SK-N-SH treated with all-trans-retinoic acid at 6 μM for 48 hours (cell line): ENCODE measurements at regions not wholly inside any gene's neighbourhood (a gene's known extent, or its start where the extent isn't known, plus 50 kb on each side); places are given as distances from the start of the nearest gene placed in this dataset.
"Not testable (repeated sequence)": the region's sequence is repeated elsewhere in the genome, so short reads cannot be mapped to it uniquely, and the experiment has no call there.

Source experiments
- ATAC-seq: fragments of 200-7000 bp; cut with Tn5 transposase; 3 replicates; pipeline ENCODE4 v1.9.1; 2020; ENCODE audit warnings: mild to moderate bottlenecking, moderate library complexity
- ARNTL ChIP-seq: fragments of 450-650 bp; formaldehyde crosslinking; IDR thresholded peaks from 2 replicates; pipeline ENCODE4 v1.5.0; 2020; ENCODE audit warnings: low read depth, mild to moderate bottlenecking, moderate library complexity, borderline replicate concordance
- BACH2 ChIP-seq: fragments of 250-450 bp; sonication (Bioruptor Pico); IDR thresholded peaks from 2 replicates; pipeline ENCODE4 v1.9.0; 2021; ENCODE audit warnings: mild to moderate bottlenecking, borderline replicate concordance
- CREB5 ChIP-seq: fragments of 250-450 bp; sonication (Bioruptor Pico); IDR thresholded peaks from 2 replicates; pipeline ENCODE4 v1.5.1; 2020; ENCODE audit warnings: low read depth, mild to moderate bottlenecking, moderate library complexity
- CSDC2 ChIP-seq: fragments of 250-450 bp; sonication (Bioruptor Pico); IDR thresholded peaks from 2 replicates; pipeline ENCODE4 v1.5.0; 2020; ENCODE audit warnings: mild to moderate bottlenecking, moderate library complexity
- CSRNP3 ChIP-seq: fragments of 250-450 bp; sonication (Bioruptor Pico); IDR thresholded peaks from 2 replicates; pipeline ENCODE4 v1.5.1; 2021; ENCODE audit warnings: mild to moderate bottlenecking, moderate library complexity
- ESRRG ChIP-seq: fragments of 250-450 bp; sonication (Bioruptor Pico); IDR thresholded peaks from 2 replicates; pipeline ENCODE4 v1.6.1; 2021; ENCODE audit warnings: mild to moderate bottlenecking
- GLIS3 ChIP-seq: fragments of 250-450 bp; sonication (Bioruptor Pico); IDR thresholded peaks from 2 replicates; pipeline ENCODE4 v1.5.0; 2020; ENCODE audit warnings: mild to moderate bottlenecking, moderate library complexity
- ISL1 ChIP-seq: fragments of 250-450 bp; sonication (Bioruptor Pico); IDR thresholded peaks from 2 replicates; pipeline ENCODE4 v2.1.2; 2022; ENCODE audit warnings: mild to moderate bottlenecking, moderate library complexity
- OSR1 ChIP-seq: fragments of 250-450 bp; sonication (Bioruptor Pico); IDR thresholded peaks from 2 replicates; pipeline ENCODE4 v1.8.0; 2022; ENCODE audit warnings: moderate library complexity, mild to moderate bottlenecking, inconsistent platforms
- PATZ1 ChIP-seq: fragments of 250-450 bp; sonication (Bioruptor Pico); IDR thresholded peaks from 2 replicates; pipeline ENCODE4 v1.8.0; 2020; ENCODE audit warnings: mild to moderate bottlenecking, moderate library complexity, borderline replicate concordance
- POU6F1 ChIP-seq: fragments of 250-450 bp; sonication (Bioruptor Pico); IDR thresholded peaks from 2 replicates; pipeline ENCODE4 v1.8.0; 2021; ENCODE audit warnings: low read depth, mild to moderate bottlenecking, moderate library complexity, borderline replicate concordance
- PPARA ChIP-seq: fragments of 250-450 bp; sonication (Bioruptor Pico); IDR thresholded peaks from 2 replicates; pipeline ENCODE4 v1.5.0; 2020; ENCODE audit warnings: mild to moderate bottlenecking, borderline replicate concordance
- SNAI2 ChIP-seq: fragments of 250-450 bp; sonication (Bioruptor Pico); IDR thresholded peaks from 2 replicates; pipeline ENCODE4 v1.5.0; 2020; ENCODE audit warnings: mild to moderate bottlenecking, moderate library complexity
- TCF4 ChIP-seq: fragments of 250-450 bp; sonication (Bioruptor Pico); IDR thresholded peaks from 2 replicates; pipeline ENCODE4 v1.8.0; 2021; ENCODE audit warnings: mild to moderate bottlenecking, moderate library complexity, borderline replicate concordance
- TOX ChIP-seq: fragments of 250-450 bp; sonication (Bioruptor Pico); IDR thresholded peaks from 2 replicates; pipeline ENCODE4 v1.8.0; 2021; ENCODE audit warnings: mild to moderate bottlenecking, moderate library complexity, borderline replicate concordance
- TSHZ2 ChIP-seq: fragments of 250-450 bp; sonication (Bioruptor Pico); IDR thresholded peaks from 2 replicates; pipeline ENCODE4 v1.5.0; 2020; ENCODE audit warnings: mild to moderate bottlenecking, moderate library complexity
- ZC3H10 ChIP-seq: fragments of 250-450 bp; sonication (Bioruptor Pico); IDR thresholded peaks from 2 replicates; pipeline ENCODE4 v1.5.1; 2021; ENCODE audit warnings: mild to moderate bottlenecking, moderate library complexity
- ZFP3 ChIP-seq: fragments of 250-450 bp; sonication (Bioruptor Pico); IDR thresholded peaks from 2 replicates; pipeline ENCODE4 v1.5.0; 2020; ENCODE audit warnings: mild to moderate bottlenecking, moderate library complexity
- ZFP30 ChIP-seq: fragments of 450-650 bp; formaldehyde crosslinking; IDR thresholded peaks from 2 replicates; pipeline ENCODE4 v1.5.0; 2022; ENCODE audit warnings: mild to moderate bottlenecking, moderate library complexity
- ZNF565 ChIP-seq: fragments of 450-650 bp; formaldehyde crosslinking; conservative IDR thresholded peaks from 2 replicates; pipeline ENCODE4 v1.5.0; 2020; ENCODE audit warnings: low read depth, mild to moderate bottlenecking, moderate library complexity
- ZNF8 ChIP-seq: fragments of 450-650 bp; formaldehyde crosslinking; IDR thresholded peaks from 2 replicates; pipeline ENCODE4 v1.5.0; 2020; ENCODE audit warnings: mild to moderate bottlenecking, moderate library complexity

- no peak for ATAC-seq
- no peak for TF ChIP-seq ZNF565 (CRISPR knock-in tag)
- no peak for TF ChIP-seq PATZ1
- no peak for TF ChIP-seq TOX (CRISPR knock-in tag)
- TF ChIP-seq ZC3H10 (CRISPR knock-in tag), result no peak
- TF ChIP-seq, all 23 proteins: peak for 0
These were observed 311.0 kb upstream of the FAM98A start for GRCh38 chr2:33909945-33910695.

- no peak for ATAC-seq
- no peak for TF ChIP-seq CSDC2 (CRISPR knock-in tag)
- TF ChIP-seq, all 23 proteins: peak for 0
These were observed 308.8 kb upstream of the FAM98A start for GRCh38 chr2:33907866-33908265.

GRCh38 chr2:33906129-33906528 is 307.0 kb upstream of the FAM98A start:
- ATAC-seq, result not testable (repeated sequence)

- no peak for ATAC-seq
- TF ChIP-seq CREB5 (CRISPR knock-in tag), result no peak
- TF ChIP-seq POU6F1, result no peak
- no peak for TF ChIP-seq ESRRG (CRISPR knock-in tag)
- TF ChIP-seq ZFP30 (CRISPR knock-in tag), result no peak
- TF ChIP-seq OSR1 (CRISPR knock-in tag), result no peak
- TF ChIP-seq ZNF8 (CRISPR knock-in tag), result no peak
- no peak for TF ChIP-seq ISL1 (CRISPR knock-in tag)
- no peak for TF ChIP-seq ZFP3 (CRISPR knock-in tag)
- TF ChIP-seq PPARA (CRISPR knock-in tag), result no peak
- TF ChIP-seq ARNTL (CRISPR knock-in tag), result no peak
- TF ChIP-seq, all 23 proteins: peak for 0
These were observed 305.7 kb upstream of the FAM98A start for GRCh38 chr2:33904801-33905200.

GRCh38 chr2:33903701-33904100 is 304.6 kb upstream of the FAM98A start:
- ATAC-seq, result no peak
- TF ChIP-seq ZNF565 (CRISPR knock-in tag), result no peak
- no peak for TF ChIP-seq CREB5 (CRISPR knock-in tag)
- no peak for TF ChIP-seq ZC3H10 (CRISPR knock-in tag)
- TF ChIP-seq GLIS3 (CRISPR knock-in tag), result no peak
- TF ChIP-seq SNAI2 (CRISPR knock-in tag), result no peak
- TF ChIP-seq ZFP30 (CRISPR knock-in tag), result no peak
- TF ChIP-seq TCF4, result no peak
- no peak for TF ChIP-seq TSHZ2
- TF ChIP-seq PATZ1, result no peak
- TF ChIP-seq ZFP3 (CRISPR knock-in tag), result no peak
- no peak for TF ChIP-seq PPARA (CRISPR knock-in tag)
- no peak for TF ChIP-seq BACH2 (CRISPR knock-in tag)
- no peak for TF ChIP-seq CSRNP3 (CRISPR knock-in tag)
- TF ChIP-seq ZNF8 (CRISPR knock-in tag), result no peak
- no peak for TF ChIP-seq ARNTL (CRISPR knock-in tag)
- no peak for TF ChIP-seq TOX (CRISPR knock-in tag)
- TF ChIP-seq OSR1 (CRISPR knock-in tag), result no peak
